LoVo (cell line): ENCODE measurements at regions not wholly inside any gene's neighbourhood (a gene's known extent, or its start where the extent isn't known, plus 50 kb on each side); places are given as distances from the start of the nearest gene placed in this dataset.

Experiments used
- DNase-seq: peaks from one replicate; pipeline ENCODE4 v3.0.0-alpha.2; 2016; ENCODE audit warnings: low spot score

GRCh38 chr21:25329227-25329825 lies 278.0 kb downstream of the MRPL39 start:
- no peak for DNase-seq

- DNase-seq = no peak
Measured at GRCh38 chr21:25328736-25329135, 278.5 kb downstream of the MRPL39 start.

- DNase-seq = no peak
Measured at GRCh38 chr21:25326181-25326580, 281.1 kb downstream of the MRPL39 start.

GRCh38 chr21:25324666-25325065 lies 282.6 kb downstream of the MRPL39 start:
- no peak for DNase-seq

GRCh38 chr21:25323356-25323949 lies 283.8 kb downstream of the MRPL39 start:
- DNase-seq = no peak

GRCh38 chr21:25314247-25314646 lies 293.0 kb downstream of the MRPL39 start:
- DNase-seq = no peak

- DNase-seq = no peak
Measured at GRCh38 chr21:25313829-25314228, 293.5 kb downstream of the MRPL39 start.

GRCh38 chr21:25307489-25307888 lies 299.8 kb downstream of the MRPL39 start:
- no peak for DNase-seq

- no peak for DNase-seq
Measured at GRCh38 chr21:25304611-25305010, 302.7 kb downstream of the MRPL39 start.

- no peak for DNase-seq
Measured at GRCh38 chr21:25300632-25301031, 306.6 kb downstream of the MRPL39 start.

GRCh38 chr21:25298512-25299491 lies 308.5 kb downstream of the MRPL39 start:
- no peak for DNase-seq

- DNase-seq = no peak
Measured at GRCh38 chr21:25297117-25297516, 310.2 kb downstream of the MRPL39 start.

GRCh38 chr21:25296252-25296651 lies 311.0 kb downstream of the MRPL39 start:
- no peak for DNase-seq

- DNase-seq = no peak
Measured at GRCh38 chr21:25292396-25292795, 314.9 kb downstream of the MRPL39 start.

- no peak for DNase-seq
Measured at GRCh38 chr21:25283720-25284119, 323.6 kb downstream of the MRPL39 start.

GRCh38 chr21:25281134-25281533 lies 326.1 kb downstream of the MRPL39 start:
- no peak for DNase-seq

- DNase-seq = no peak
Measured at GRCh38 chr21:25280061-25280460, 327.2 kb downstream of the MRPL39 start.

- no peak for DNase-seq
Measured at GRCh38 chr21:25273959-25274358, 333.3 kb downstream of the MRPL39 start.

- no peak for DNase-seq
Measured at GRCh38 chr21:25254491-25255174, 352.6 kb downstream of the MRPL39 start.

GRCh38 chr21:25246546-25246945 lies 360.7 kb downstream of the MRPL39 start:
- DNase-seq = no peak

GRCh38 chr21:25244735-25245134 lies 362.5 kb downstream of the MRPL39 start:
- no peak for DNase-seq

- DNase-seq = no peak
Measured at GRCh38 chr21:25243808-25244207, 363.5 kb downstream of the MRPL39 start.
